SK-N-SH treated with all-trans-retinoic acid at 6 μM for 48 hours (cell line): ENCODE measurements at regions not wholly inside any gene's neighbourhood (a gene's known extent, or its start where the extent isn't known, plus 50 kb on each side); places are given as distances from the start of the nearest gene placed in this dataset.

Experiments used
- ATAC-seq: fragments of 200-7000 bp; cut with Tn5 transposase; 3 replicates; pipeline ENCODE4 v1.9.1; 2020; ENCODE audit warnings: mild to moderate bottlenecking, moderate library complexity
- ARNTL ChIP-seq: fragments of 450-650 bp; formaldehyde crosslinking; IDR thresholded peaks from 2 replicates; pipeline ENCODE4 v1.5.0; 2020; ENCODE audit warnings: low read depth, mild to moderate bottlenecking, moderate library complexity, borderline replicate concordance
- BACH2 ChIP-seq: fragments of 250-450 bp; sonication (Bioruptor Pico); IDR thresholded peaks from 2 replicates; pipeline ENCODE4 v1.9.0; 2021; ENCODE audit warnings: mild to moderate bottlenecking, borderline replicate concordance
- CSDC2 ChIP-seq: fragments of 250-450 bp; sonication (Bioruptor Pico); IDR thresholded peaks from 2 replicates; pipeline ENCODE4 v1.5.0; 2020; ENCODE audit warnings: mild to moderate bottlenecking, moderate library complexity
- ESRRG ChIP-seq: fragments of 250-450 bp; sonication (Bioruptor Pico); IDR thresholded peaks from 2 replicates; pipeline ENCODE4 v1.6.1; 2021; ENCODE audit warnings: mild to moderate bottlenecking
- GLIS3 ChIP-seq: fragments of 250-450 bp; sonication (Bioruptor Pico); IDR thresholded peaks from 2 replicates; pipeline ENCODE4 v1.5.0; 2020; ENCODE audit warnings: mild to moderate bottlenecking, moderate library complexity
- ISL1 ChIP-seq: fragments of 250-450 bp; sonication (Bioruptor Pico); IDR thresholded peaks from 2 replicates; pipeline ENCODE4 v2.1.2; 2022; ENCODE audit warnings: mild to moderate bottlenecking, moderate library complexity
- PATZ1 ChIP-seq: fragments of 250-450 bp; sonication (Bioruptor Pico); IDR thresholded peaks from 2 replicates; pipeline ENCODE4 v1.8.0; 2020; ENCODE audit warnings: mild to moderate bottlenecking, moderate library complexity, borderline replicate concordance
- POU6F1 ChIP-seq: fragments of 250-450 bp; sonication (Bioruptor Pico); IDR thresholded peaks from 2 replicates; pipeline ENCODE4 v1.8.0; 2021; ENCODE audit warnings: low read depth, mild to moderate bottlenecking, moderate library complexity, borderline replicate concordance
- PPARA ChIP-seq: fragments of 250-450 bp; sonication (Bioruptor Pico); IDR thresholded peaks from 2 replicates; pipeline ENCODE4 v1.5.0; 2020; ENCODE audit warnings: mild to moderate bottlenecking, borderline replicate concordance
- RARB ChIP-seq: fragments of 250-450 bp; sonication (Bioruptor Pico); IDR thresholded peaks from 2 replicates; pipeline ENCODE4 v1.8.0; 2021; ENCODE audit warnings: mild to moderate bottlenecking, moderate library complexity
- SNAI2 ChIP-seq: fragments of 250-450 bp; sonication (Bioruptor Pico); IDR thresholded peaks from 2 replicates; pipeline ENCODE4 v1.5.0; 2020; ENCODE audit warnings: mild to moderate bottlenecking, moderate library complexity
- TOX ChIP-seq: fragments of 250-450 bp; sonication (Bioruptor Pico); IDR thresholded peaks from 2 replicates; pipeline ENCODE4 v1.8.0; 2021; ENCODE audit warnings: mild to moderate bottlenecking, moderate library complexity, borderline replicate concordance
- ZC3H10 ChIP-seq: fragments of 250-450 bp; sonication (Bioruptor Pico); IDR thresholded peaks from 2 replicates; pipeline ENCODE4 v1.5.1; 2021; ENCODE audit warnings: mild to moderate bottlenecking, moderate library complexity
- ZFP3 ChIP-seq: fragments of 250-450 bp; sonication (Bioruptor Pico); IDR thresholded peaks from 2 replicates; pipeline ENCODE4 v1.5.0; 2020; ENCODE audit warnings: mild to moderate bottlenecking, moderate library complexity
- ZFP30 ChIP-seq: fragments of 450-650 bp; formaldehyde crosslinking; IDR thresholded peaks from 2 replicates; pipeline ENCODE4 v1.5.0; 2022; ENCODE audit warnings: mild to moderate bottlenecking, moderate library complexity
- ZNF565 ChIP-seq: fragments of 450-650 bp; formaldehyde crosslinking; conservative IDR thresholded peaks from 2 replicates; pipeline ENCODE4 v1.5.0; 2020; ENCODE audit warnings: low read depth, mild to moderate bottlenecking, moderate library complexity
- ZNF70 ChIP-seq: fragments of 450-650 bp; formaldehyde crosslinking; IDR thresholded peaks from 2 replicates; pipeline ENCODE4 v1.5.0; 2020; ENCODE audit warnings: mild to moderate bottlenecking, moderate library complexity
- ZNF8 ChIP-seq: fragments of 450-650 bp; formaldehyde crosslinking; IDR thresholded peaks from 2 replicates; pipeline ENCODE4 v1.5.0; 2020; ENCODE audit warnings: mild to moderate bottlenecking, moderate library complexity
- TF ChIP-seq, protein P1 (sequence below): fragments of 250-450 bp; sonication (Bioruptor Pico); IDR thresholded peaks from 2 replicates; pipeline ENCODE4 v1.5.1; 2021; ENCODE audit warnings: mild to moderate bottlenecking, moderate library complexity
- TF ChIP-seq, protein P2 (sequence below): fragments of 250-450 bp; sonication (Bioruptor Pico); IDR thresholded peaks from 2 replicates; pipeline ENCODE4 v1.5.1; 2020; ENCODE audit warnings: low read depth, mild to moderate bottlenecking, moderate library complexity
- TF ChIP-seq, protein P3 (sequence below): fragments of 250-450 bp; sonication (Bioruptor Pico); IDR thresholded peaks from 2 replicates; pipeline ENCODE4 v1.5.0; 2020; ENCODE audit warnings: mild to moderate bottlenecking, moderate library complexity

GRCh38 chr13:99743094-99743493 is 228.5 kb downstream of the ZIC5 start:
- no peak for ATAC-seq
- TF ChIP-seq BACH2 (CRISPR knock-in tag) (no peak), POU6F1 (CRISPR knock-in tag) (no peak), ARNTL (CRISPR knock-in tag) (no peak), ZNF565 (CRISPR knock-in tag) (no peak), ZC3H10 (CRISPR knock-in tag) (no peak), TOX (CRISPR knock-in tag) (no peak), SNAI2 (no peak)
- TF ChIP-seq, protein P1, sequence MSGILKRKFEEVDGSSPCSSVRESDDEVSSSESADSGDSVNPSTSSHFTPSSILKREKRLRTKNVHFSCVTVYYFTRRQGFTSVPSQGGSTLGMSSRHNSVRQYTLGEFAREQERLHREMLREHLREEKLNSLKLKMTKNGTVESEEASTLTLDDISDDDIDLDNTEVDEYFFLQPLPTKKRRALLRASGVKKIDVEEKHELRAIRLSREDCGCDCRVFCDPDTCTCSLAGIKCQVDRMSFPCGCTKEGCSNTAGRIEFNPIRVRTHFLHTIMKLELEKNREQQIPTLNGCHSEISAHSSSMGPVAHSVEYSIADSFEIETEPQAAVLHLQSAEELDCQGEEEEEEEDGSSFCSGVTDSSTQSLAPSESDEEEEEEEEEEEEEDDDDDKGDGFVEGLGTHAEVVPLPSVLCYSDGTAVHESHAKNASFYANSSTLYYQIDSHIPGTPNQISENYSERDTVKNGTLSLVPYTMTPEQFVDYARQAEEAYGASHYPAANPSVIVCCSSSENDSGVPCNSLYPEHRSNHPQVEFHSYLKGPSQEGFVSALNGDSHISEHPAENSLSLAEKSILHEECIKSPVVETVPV (CRISPR knock-in tag) = no peak

- TF ChIP-seq SNAI2 = no peak
- TF ChIP-seq GLIS3 (CRISPR knock-in tag) = no peak
- no peak for TF ChIP-seq ZFP3 (CRISPR knock-in tag)
- TF ChIP-seq CSDC2 = no peak
- TF ChIP-seq ARNTL (CRISPR knock-in tag) = no peak
- no peak for TF ChIP-seq PPARA (CRISPR knock-in tag)
- TF ChIP-seq ESRRG (CRISPR knock-in tag) = no peak
- TF ChIP-seq, protein P2, sequence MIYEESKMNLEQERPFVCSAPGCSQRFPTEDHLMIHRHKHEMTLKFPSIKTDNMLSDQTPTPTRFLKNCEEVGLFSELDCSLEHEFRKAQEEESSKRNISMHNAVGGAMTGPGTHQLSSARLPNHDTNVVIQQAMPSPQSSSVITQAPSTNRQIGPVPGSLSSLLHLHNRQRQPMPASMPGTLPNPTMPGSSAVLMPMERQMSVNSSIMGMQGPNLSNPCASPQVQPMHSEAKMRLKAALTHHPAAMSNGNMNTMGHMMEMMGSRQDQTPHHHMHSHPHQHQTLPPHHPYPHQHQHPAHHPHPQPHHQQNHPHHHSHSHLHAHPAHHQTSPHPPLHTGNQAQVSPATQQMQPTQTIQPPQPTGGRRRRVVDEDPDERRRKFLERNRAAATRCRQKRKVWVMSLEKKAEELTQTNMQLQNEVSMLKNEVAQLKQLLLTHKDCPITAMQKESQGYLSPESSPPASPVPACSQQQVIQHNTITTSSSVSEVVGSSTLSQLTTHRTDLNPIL (CRISPR knock-in tag) = no peak
- no peak for TF ChIP-seq POU6F1 (CRISPR knock-in tag)
- TF ChIP-seq TOX (CRISPR knock-in tag) = no peak
- TF ChIP-seq BACH2 (CRISPR knock-in tag) = no peak
- TF ChIP-seq RARB (CRISPR knock-in tag) = no peak
- TF ChIP-seq ZNF565 (CRISPR knock-in tag) = no peak
- no peak for TF ChIP-seq ZNF8
- TF ChIP-seq ZC3H10 (CRISPR knock-in tag) = no peak
- TF ChIP-seq ZFP30 (CRISPR knock-in tag) = no peak
- no peak for TF ChIP-seq ZNF70 (CRISPR knock-in tag)
- ATAC-seq = no peak
Observed at GRCh38 chr13:99741960-99742359, 229.6 kb downstream of the ZIC5 start.

GRCh38 chr13:99740251-99740979 is 231.2 kb downstream of the ZIC5 start:
- TF ChIP-seq ARNTL (CRISPR knock-in tag) = no peak
- no peak for TF ChIP-seq PATZ1 (CRISPR knock-in tag)
- TF ChIP-seq ISL1 (CRISPR knock-in tag) = no peak
- TF ChIP-seq ESRRG (CRISPR knock-in tag) = no peak
- TF ChIP-seq, protein P3, sequence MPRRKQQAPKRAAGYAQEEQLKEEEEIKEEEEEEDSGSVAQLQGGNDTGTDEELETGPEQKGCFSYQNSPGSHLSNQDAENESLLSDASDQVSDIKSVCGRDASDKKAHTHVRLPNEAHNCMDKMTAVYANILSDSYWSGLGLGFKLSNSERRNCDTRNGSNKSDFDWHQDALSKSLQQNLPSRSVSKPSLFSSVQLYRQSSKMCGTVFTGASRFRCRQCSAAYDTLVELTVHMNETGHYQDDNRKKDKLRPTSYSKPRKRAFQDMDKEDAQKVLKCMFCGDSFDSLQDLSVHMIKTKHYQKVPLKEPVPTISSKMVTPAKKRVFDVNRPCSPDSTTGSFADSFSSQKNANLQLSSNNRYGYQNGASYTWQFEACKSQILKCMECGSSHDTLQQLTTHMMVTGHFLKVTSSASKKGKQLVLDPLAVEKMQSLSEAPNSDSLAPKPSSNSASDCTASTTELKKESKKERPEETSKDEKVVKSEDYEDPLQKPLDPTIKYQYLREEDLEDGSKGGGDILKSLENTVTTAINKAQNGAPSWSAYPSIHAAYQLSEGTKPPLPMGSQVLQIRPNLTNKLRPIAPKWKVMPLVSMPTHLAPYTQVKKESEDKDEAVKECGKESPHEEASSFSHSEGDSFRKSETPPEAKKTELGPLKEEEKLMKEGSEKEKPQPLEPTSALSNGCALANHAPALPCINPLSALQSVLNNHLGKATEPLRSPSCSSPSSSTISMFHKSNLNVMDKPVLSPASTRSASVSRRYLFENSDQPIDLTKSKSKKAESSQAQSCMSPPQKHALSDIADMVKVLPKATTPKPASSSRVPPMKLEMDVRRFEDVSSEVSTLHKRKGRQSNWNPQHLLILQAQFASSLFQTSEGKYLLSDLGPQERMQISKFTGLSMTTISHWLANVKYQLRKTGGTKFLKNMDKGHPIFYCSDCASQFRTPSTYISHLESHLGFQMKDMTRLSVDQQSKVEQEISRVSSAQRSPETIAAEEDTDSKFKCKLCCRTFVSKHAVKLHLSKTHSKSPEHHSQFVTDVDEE (CRISPR knock-in tag) = no peak
- TF ChIP-seq BACH2 (CRISPR knock-in tag) = no peak

More at GRCh38 chr13:99740251-99740979, 231.2 kb downstream of the ZIC5 start:
- ATAC-seq = no peak
